Activated naive CD4-positive, alpha-beta T cell treated with anti-CD3 and anti-CD28 coated beads, Interleukin-2, amount 10 ng/mL, durations not matched to agents 7 days and 5 days (primary cell): ENCODE measurements at regions not wholly inside any gene's neighbourhood (a gene's known extent, or its start where the extent isn't known, plus 50 kb on each side); places are given as distances from the start of the nearest gene placed in this dataset.

Experiments
- CTCF ChIA-PET: fragments of 350-600 bp; sonication (Branson Sonifier 250); formaldehyde crosslinking; loops from one replicate; lab custom pipeline; 2021; ENCODE audit warnings: antibody characterized with exemption; lab: Charles Lee
- DNase-seq: peaks from one replicate; pipeline ENCODE4 v3.0.0-alpha.2; 2020
- H3K27ac Mint-ChIP-seq: one replicate; pipeline ENCODE4 v1.8.0; 2021; ENCODE audit warnings: mild to moderate bottlenecking, moderate library complexity, mixed read lengths
- H3K27me3 Mint-ChIP-seq: one replicate; pipeline ENCODE4 v1.8.0; 2021; ENCODE audit warnings: mild to moderate bottlenecking, mixed read lengths
- H3K36me3 Mint-ChIP-seq: one replicate; pipeline ENCODE4 v1.8.0; 2021; ENCODE audit warnings: mixed read lengths
- H3K4me1 Mint-ChIP-seq: one replicate; pipeline ENCODE4 v1.8.0; 2021; ENCODE audit warnings: mixed read lengths
- H3K4me3 Mint-ChIP-seq: one replicate; pipeline ENCODE4 v1.8.0; 2021; ENCODE audit warnings: mild to moderate bottlenecking, moderate library complexity, mixed read lengths
- H3K9me3 Mint-ChIP-seq: one replicate; pipeline ENCODE4 v1.8.0; 2021; ENCODE audit warnings: mixed read lengths

DNA sequence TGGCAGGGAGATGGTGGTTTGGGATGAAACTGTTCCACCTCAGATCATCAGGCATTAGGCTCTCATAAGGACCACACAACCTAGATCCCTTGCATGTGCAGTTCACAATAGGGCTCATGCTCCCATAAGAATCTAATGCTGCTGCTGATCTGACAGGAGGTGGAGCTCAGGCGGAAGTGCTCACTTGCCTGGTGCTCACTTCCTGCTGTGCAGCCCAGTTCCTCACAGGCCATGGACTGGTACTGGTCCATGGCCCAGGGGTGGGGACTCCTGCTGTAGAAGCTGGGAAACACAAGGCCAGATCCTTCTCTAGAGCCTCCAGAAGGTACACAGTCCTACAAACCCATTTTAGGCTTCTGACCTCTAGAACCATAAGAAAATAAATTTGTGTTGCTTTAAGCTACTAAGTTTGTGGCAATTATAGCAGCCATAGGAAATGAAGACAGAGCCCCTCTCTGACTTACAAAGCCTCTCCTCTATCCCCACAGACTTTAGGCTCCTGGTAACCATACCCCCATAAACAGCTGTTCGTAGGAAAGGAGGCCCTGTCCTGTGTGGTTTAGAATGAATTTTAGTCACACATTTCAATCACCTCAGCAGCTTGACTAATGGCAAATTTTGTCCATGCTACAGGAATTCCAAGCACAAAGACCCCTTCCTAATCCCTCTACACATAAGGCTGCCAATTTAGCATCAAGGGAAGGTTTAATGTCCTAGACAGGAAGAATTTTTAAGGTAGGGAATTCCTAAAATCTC lies 206.1 kb upstream of the PHYHIPL start:
- peaks cover 7% of the 10 kb centered on the region for H3K27me3 Mint-ChIP-seq

DNA sequence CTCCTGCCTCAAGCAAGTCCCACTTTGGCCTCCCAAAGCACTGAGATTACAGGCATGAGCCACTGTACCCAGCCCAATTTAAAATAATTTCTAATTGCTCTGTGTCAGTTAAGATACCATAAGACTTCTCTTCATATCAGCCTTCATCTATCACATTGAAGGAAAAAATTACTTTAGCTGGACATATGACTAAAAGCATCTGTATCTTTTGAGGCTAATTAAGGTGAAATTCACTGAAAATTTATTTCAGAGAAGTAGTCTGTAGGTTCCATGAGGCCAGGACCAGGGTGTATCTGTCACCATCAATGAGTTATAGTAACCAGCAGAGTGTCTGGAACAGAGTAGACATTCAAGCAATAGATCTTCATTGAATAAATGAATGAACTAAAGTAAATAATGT lies 205.2 kb upstream of the PHYHIPL start:
- DNase-seq: no peak
- peaks cover 7% of the 10 kb centered on the region for H3K27me3 Mint-ChIP-seq
- no peak overlapping the region for H3K27ac Mint-ChIP-seq
- H3K36me3 Mint-ChIP-seq: no peaks in the 10 kb centered on the region
- CTCF ChIA-PET: no interaction called here
- no peaks in the 10 kb centered on the region for H3K9me3 Mint-ChIP-seq
- no peak overlapping the region for H3K4me3 Mint-ChIP-seq
- no peaks in the 10 kb centered on the region for H3K4me1 Mint-ChIP-seq

More for the DNA sequence above, 206.1 kb upstream of the PHYHIPL start:
- no peak overlapping the region for H3K4me3 Mint-ChIP-seq
- H3K9me3 Mint-ChIP-seq: no peaks in the 10 kb centered on the region
- CTCF ChIA-PET: no interaction called here
- DNase-seq: no peak
- H3K27ac Mint-ChIP-seq: no peak overlapping the region
- H3K4me1 Mint-ChIP-seq: no peaks in the 10 kb centered on the region
- no peaks in the 10 kb centered on the region for H3K36me3 Mint-ChIP-seq

DNA sequence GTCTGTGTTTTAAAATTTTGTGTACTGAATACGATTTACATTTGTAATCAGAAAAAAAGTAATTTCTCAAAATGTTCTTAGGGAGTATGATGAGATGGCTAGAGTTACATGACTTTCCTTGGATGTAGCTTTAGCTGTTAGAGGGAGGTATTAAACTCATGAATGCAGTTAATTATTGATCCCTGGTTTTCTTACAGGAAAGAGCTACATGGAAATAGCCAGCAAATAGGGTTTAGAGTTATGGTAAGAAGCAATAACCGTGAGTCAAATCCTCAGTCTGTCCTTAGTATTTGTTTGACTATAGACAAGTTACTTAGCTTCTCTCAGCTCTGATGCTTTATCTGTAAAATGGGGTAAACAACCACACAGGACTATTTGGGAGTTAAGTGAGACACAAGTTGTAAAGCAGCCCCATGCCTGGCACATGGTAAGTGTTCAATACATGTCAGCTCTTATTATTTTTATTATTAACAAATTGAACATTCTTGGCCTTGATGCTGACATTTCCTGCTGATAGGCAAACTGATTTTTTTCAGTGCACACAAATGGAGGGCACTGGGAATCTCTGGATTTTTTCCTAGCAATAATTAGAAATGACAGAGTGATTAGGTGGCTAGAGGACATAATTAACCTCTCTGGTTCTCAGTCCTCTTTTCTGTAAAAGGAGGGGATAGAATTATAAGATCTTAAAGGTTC lies 204.5 kb upstream of the PHYHIPL start:
- H3K4me3 Mint-ChIP-seq: no peak overlapping the region
- peaks cover 7% of the 10 kb centered on the region for H3K27me3 Mint-ChIP-seq
- H3K9me3 Mint-ChIP-seq: no peaks in the 10 kb centered on the region
- CTCF ChIA-PET: no interaction called here
- DNase-seq: no peak
- no peaks in the 10 kb centered on the region for H3K36me3 Mint-ChIP-seq
- no peaks in the 10 kb centered on the region for H3K4me1 Mint-ChIP-seq
- H3K27ac Mint-ChIP-seq: no peak overlapping the region

DNA sequence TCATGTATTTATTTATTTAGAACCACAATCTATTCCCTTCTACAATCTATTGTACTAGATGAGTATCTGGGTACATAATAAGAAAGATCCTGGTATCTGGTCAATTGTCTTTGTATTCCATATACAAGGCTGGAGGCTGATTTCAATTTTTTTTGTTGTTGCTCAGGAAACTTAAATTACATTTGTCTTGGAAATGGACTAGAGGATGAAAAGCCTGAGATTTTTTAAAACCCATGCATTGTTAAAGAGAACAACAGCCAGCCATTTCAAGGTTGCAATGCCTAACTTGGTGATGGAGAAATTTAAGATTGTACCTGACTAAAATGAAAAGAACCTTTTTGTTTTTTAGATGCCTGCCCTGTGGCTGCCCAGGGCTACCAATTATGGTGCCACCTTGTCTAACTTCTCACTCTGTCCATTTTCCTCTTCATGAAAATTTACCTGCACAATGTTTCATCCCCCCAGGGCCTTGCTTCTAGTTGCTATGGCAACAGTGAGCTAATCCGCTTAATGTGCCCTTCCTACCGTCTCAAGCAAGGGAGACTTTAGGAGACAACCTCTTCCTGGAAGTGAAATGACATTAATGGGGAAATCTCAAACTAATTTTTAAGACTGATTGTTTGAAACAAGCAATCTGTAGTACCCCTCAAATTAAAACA lies 203.7 kb upstream of the PHYHIPL start:
- CTCF ChIA-PET: no interaction called here
- no peak overlapping the region for H3K4me3 Mint-ChIP-seq
- H3K36me3 Mint-ChIP-seq: no peaks in the 10 kb centered on the region
- H3K9me3 Mint-ChIP-seq: no peaks in the 10 kb centered on the region
- no peak overlapping the region for H3K27ac Mint-ChIP-seq
- peaks cover 4% of the 10 kb centered on the region for H3K27me3 Mint-ChIP-seq
- no peak for DNase-seq
- no peaks in the 10 kb centered on the region for H3K4me1 Mint-ChIP-seq

DNA sequence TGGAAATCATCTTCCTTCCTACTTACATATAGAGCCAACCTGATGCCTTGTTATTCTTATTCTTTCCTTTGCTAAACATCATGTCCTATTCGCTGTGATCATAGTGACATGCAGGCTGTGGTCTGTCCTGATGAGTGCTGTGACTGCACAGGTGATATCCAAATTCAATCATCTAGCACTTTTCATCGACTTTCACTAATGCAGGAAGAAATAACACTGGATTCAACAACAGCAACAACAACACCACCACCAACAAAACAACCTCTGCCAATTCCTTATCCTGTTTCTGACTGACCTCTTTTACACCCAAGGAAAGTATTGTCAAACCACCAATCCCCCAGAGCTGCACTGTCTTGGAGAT lies 203.2 kb upstream of the PHYHIPL start:
- Mint-ChIP-seq H3K9me3 (no peaks in the 10 kb centered on the region), H3K4me1 (no peaks in the 10 kb centered on the region), H3K27ac (no peak overlapping the region), H3K4me3 (no peak overlapping the region), H3K36me3 (no peaks in the 10 kb centered on the region), H3K27me3 (no peaks in the 10 kb centered on the region)
- CTCF ChIA-PET: no interaction called here
- DNase-seq: no peak

DNA sequence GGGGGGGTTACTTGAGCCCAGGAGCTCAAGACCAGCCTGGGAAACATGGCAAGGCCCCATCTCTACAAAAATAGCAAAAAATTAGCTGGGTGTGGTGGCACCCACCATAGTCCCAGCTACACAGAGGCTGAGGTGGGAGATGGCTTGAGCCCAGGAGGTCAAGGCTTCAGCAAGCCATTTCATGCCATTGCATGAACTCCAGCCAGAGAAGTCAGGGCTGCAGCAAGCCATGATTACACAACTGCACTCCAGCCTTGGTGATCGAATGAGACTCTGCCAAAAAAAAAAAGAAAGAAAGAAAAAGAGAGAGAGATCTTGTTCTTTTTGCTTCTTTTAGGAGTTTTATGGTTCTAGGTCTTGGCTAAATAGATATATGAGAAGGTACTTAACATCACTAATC lies 200.2 kb upstream of the PHYHIPL start:
- H3K27me3 Mint-ChIP-seq: no peaks in the 10 kb centered on the region
- no peaks in the 10 kb centered on the region for H3K9me3 Mint-ChIP-seq
- no peak overlapping the region for H3K4me3 Mint-ChIP-seq
- H3K27ac Mint-ChIP-seq: no peak overlapping the region
- no peak for DNase-seq
- CTCF ChIA-PET: no interaction called here
- no peaks in the 10 kb centered on the region for H3K4me1 Mint-ChIP-seq
- no peaks in the 10 kb centered on the region for H3K36me3 Mint-ChIP-seq

DNA sequence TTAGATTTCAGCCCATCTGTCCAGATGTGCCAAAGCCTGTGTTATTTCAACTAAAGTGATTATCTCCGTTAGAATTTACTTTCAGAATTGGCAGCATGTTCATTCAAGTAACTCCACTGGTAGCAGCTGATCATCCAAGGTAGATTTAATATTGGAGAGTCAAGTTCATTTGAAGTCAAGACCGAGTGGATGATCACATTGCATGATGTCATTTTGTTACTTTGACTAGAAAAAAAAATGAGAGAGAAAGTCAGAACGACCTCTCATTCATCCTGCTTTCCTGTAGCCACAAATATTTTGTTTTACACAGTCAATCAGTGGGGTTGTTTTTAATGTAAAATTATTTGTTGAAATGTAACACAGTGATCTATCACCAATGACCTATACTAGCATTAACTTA lies 196.7 kb upstream of the PHYHIPL start:
- H3K27ac Mint-ChIP-seq: no peak overlapping the region
- no peaks in the 10 kb centered on the region for H3K4me1 Mint-ChIP-seq
- no peaks in the 10 kb centered on the region for H3K9me3 Mint-ChIP-seq
- no peaks in the 10 kb centered on the region for H3K27me3 Mint-ChIP-seq
- CTCF ChIA-PET: no interaction called here
- no peak overlapping the region for H3K4me3 Mint-ChIP-seq
- no peak for DNase-seq
- no peaks in the 10 kb centered on the region for H3K36me3 Mint-ChIP-seq

DNA sequence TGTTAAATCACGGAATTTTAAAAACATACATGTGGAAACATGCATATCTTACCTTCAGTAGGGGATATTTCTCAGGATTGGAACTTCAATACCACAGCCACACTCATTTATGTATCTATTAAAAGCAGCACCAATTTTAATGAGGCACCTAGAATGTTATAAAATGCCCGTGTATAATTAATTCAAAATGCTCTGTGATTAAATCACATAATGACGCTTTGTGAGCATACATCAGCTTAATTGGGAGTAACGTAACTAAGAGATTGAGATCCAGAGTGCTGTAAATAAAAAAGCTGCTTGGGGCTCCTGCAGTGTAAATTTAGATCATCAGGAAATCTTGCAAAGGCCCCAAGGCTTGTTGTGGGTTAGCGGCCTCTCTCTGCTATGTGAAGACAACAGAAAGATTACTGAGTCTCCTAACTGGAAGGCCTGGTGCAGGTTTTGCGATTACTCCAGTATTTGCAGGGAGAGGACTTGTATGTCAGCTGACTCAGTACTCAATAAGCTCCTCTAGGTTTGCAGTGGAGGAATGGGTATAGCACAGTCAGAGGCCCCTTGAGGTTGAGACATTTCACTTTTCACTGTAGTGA lies 195.5 kb upstream of the PHYHIPL start:
- Mint-ChIP-seq H3K27me3 (no peaks in the 10 kb centered on the region), H3K4me1 (no peaks in the 10 kb centered on the region), H3K27ac (no peak overlapping the region), H3K4me3 (no peak overlapping the region), H3K36me3 (no peaks in the 10 kb centered on the region), H3K9me3 (no peaks in the 10 kb centered on the region)
- CTCF ChIA-PET: no interaction called here
- no peak for DNase-seq

DNA sequence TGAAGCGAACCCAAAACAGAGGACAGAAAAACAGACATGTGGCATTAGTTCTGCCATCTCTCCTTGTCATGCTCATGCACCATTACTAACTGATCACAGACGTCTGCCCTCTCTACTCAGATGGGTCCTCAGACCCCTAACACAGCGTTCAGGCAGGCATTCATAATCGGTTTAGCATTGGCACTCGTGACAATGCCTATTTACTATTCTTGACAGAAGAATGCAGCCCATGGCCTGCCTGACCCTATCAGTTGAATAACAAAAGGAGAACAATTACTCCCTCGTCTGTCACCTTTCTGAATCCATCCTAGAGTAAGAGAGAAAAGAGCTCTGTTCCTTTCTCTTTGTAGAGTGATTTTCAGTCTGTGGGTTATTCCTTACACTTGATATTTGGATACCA lies 194.6 kb upstream of the PHYHIPL start:
- H3K4me1 Mint-ChIP-seq: no peaks in the 10 kb centered on the region
- H3K36me3 Mint-ChIP-seq: no peaks in the 10 kb centered on the region
- H3K4me3 Mint-ChIP-seq: no peak overlapping the region
- no peaks in the 10 kb centered on the region for H3K9me3 Mint-ChIP-seq
- no peak for DNase-seq
- H3K27me3 Mint-ChIP-seq: no peaks in the 10 kb centered on the region
- CTCF ChIA-PET: no interaction called here
- H3K27ac Mint-ChIP-seq: no peak overlapping the region

DNA sequence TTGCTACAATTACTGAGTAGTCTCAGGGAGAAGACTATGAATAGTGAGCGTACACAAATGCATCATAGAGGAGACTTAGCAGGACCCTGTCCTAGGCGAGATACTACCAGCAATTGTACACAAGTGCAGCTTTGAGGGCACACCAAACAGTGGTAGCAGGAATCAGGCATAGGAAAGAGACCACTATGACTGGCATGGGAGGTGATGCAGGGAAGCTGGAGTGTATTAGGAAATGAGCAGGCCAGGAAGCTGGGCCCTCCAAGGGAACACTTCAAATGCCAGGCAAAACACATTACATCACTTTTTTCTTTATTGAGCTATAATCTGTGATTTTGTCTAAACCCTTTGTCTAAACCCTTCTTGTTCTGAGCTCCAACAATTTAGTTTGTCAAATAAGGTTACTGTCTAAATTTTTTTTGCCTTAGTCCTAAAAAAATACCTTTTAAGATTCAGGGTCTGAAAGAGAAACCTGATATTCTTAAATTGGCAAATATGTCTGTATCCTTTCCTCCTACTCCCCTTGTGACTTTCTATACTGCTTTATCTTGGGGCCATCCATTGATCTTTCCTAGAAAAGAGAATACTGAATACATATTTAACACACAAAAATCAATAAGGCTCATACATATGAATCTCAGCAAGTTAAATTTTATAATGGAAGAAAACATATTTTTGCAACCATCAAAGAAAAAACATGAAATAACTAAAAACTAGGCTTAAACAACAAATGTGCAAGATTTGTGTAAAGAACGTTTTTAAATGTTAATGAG lies 193.8 kb upstream of the PHYHIPL start:
- Mint-ChIP-seq H3K4me3 (no peak overlapping the region), H3K36me3 (no peaks in the 10 kb centered on the region), H3K9me3 (no peaks in the 10 kb centered on the region), H3K4me1 (no peaks in the 10 kb centered on the region), H3K27ac (no peak overlapping the region), H3K27me3 (no peaks in the 10 kb centered on the region)
- no peak for DNase-seq
- CTCF ChIA-PET: no interaction called here

DNA sequence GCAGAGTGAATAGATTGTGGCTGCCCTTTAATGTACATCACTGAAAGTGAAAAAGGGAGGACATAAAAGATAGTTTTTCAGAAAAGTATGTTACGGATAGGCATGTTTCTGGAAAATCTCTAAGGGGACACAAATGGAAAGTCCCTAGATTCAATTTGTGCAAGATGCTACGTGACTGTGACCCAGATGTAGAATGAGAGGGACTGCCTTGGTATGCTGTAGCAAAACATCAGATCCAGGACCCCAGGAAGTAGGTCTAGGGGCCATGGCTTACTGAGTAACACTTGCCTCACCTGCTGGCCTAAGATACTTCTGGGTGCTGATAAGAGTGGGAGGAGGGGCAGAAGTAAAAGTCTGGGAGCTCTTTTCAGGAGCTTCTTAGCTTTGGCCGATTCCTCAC lies 191.2 kb upstream of the PHYHIPL start:
- Mint-ChIP-seq H3K4me3 (no peak overlapping the region), H3K27ac (no peak overlapping the region), H3K27me3 (no peaks in the 10 kb centered on the region), H3K9me3 (peaks cover 4% of the 10 kb centered on the region), H3K36me3 (no peaks in the 10 kb centered on the region), H3K4me1 (no peaks in the 10 kb centered on the region)
- no peak for DNase-seq
- CTCF ChIA-PET: no interaction called here

DNA sequence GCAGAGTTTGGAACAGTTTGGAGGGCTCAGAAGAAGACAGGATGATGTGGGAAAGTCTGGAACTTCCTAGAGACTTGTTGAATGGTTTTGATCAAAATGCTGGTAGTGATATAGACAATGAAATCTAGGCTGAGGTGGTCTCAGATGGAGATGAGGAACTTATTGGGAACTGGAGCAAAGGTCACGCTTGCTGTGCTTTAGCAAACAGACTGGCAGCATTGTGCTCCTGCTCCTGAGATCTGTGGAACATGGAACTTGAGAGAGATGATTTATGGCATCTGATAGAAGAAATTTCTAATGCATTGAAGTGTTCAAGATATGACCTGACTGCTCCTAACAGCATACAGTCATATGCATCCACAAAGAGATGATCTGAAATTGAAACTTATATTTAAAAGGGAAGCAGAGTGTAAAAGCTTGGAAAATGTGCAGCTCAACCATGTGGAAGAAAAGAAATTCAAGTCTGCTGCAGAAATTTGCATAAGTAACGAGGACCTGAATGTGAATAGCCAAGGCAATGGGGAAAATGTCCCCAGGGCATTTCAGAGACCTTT lies 186.9 kb upstream of the PHYHIPL start:
- CTCF ChIA-PET: no interaction called here
- no peaks in the 10 kb centered on the region for H3K27me3 Mint-ChIP-seq

DNA sequence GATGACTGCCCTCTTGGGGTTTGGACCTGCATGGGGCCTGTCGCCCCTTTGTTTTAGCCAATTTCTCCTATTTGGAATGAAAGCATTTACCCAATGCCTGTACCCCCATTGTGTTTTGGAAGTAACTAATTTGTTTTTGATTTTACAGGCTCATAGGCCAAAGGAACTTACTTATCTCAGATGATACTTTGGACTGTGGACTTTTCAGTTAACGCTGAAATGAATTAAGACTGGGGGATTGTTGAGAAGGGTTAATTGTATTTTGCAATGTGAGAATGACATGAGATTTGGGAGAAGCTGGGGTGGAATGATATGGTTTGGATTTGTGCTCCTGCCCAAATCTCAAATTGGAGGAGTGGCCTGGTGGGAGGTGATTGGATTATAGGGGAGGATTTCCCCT lies 185.8 kb upstream of the PHYHIPL start:
- CTCF ChIA-PET: interaction anchor here (0.5 kb wide), 1 partner anchor 854 kb away, joined by 3 read pairs; no protein-coding TSS in a partner anchor
- Mint-ChIP-seq H3K4me3 (no peak overlapping the region), H3K36me3 (no peaks in the 10 kb centered on the region), H3K4me1 (no peaks in the 10 kb centered on the region), H3K9me3 (peaks cover 4% of the 10 kb centered on the region), H3K27me3 (no peaks in the 10 kb centered on the region), H3K27ac (no peak overlapping the region)
- DNase-seq: no peak

More for the DNA sequence above, 186.9 kb upstream of the PHYHIPL start:
- H3K27ac Mint-ChIP-seq: no peak overlapping the region
- no peaks in the 10 kb centered on the region for H3K36me3 Mint-ChIP-seq
- no peak overlapping the region for H3K4me3 Mint-ChIP-seq
- H3K9me3 Mint-ChIP-seq: peaks cover 4% of the 10 kb centered on the region
- no peak for DNase-seq
- no peaks in the 10 kb centered on the region for H3K4me1 Mint-ChIP-seq

DNA sequence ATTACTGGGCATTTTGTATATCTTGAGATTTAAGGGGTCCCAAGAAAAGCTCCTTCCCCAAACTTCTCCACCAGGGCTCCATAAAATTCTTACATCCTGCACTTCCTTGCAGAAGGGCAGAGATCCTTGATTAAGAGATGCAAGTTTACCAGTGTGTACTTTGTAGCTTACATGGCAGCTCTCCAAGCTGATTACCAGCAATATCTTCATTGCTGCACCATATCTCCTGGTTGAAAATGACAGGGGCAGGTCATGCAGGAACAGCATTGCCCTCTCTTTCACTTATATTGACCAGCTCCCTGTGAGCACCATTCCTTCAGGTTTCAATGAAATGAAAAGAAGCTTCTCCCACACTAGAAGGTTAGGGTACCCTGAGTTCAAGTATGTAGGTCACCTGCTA lies 184.6 kb upstream of the PHYHIPL start:
- H3K4me1 Mint-ChIP-seq: no peaks in the 10 kb centered on the region
- no peak for DNase-seq
- no peaks in the 10 kb centered on the region for H3K36me3 Mint-ChIP-seq
- peaks cover 4% of the 10 kb centered on the region for H3K9me3 Mint-ChIP-seq
- H3K27ac Mint-ChIP-seq: no peak overlapping the region
- CTCF ChIA-PET: no interaction called here
- H3K27me3 Mint-ChIP-seq: no peaks in the 10 kb centered on the region
- no peak overlapping the region for H3K4me3 Mint-ChIP-seq
